Heart right ventricle (tissue), 16 donors: ENCODE measurements at regions not wholly inside any gene's neighbourhood (a gene's known extent, or its start where the extent isn't known, plus 50 kb on each side); places are given as distances from the start of the nearest gene placed in this dataset.

ENCODE experiments used
- ATAC-seq, 8 donors: fragments of 200-7000 bp; cut with Tn5 transposase; one replicate each; pipeline ENCODE4 v1.9.1; 2020; ENCODE audit warnings: mild to moderate bottlenecking in 8 of 8, moderate library complexity in 8 of 8, moderate number of reproducible peaks in 1 of 8
- DNase-seq, 2 donors: peaks; one replicate each; pipeline ENCODE4 v3.0.0-alpha.2; 2020
- H3K27ac ChIP-seq, 10 donors: fragments of 200-600 bp; sonication (generic) in 2 of 10; one replicate each; pipeline versions ENCODE4 v1.5.0 to v1.8.0; 2020 to 2022; ENCODE audit warnings: mild to moderate bottlenecking in 3 of 10
- H3K27me3 ChIP-seq, 7 donors: fragments of 200-600 bp; one replicate each; pipeline ENCODE4 v1.8.0; 2021 to 2022; ENCODE audit warnings: mild to moderate bottlenecking in 2 of 7
- H3K36me3 ChIP-seq, 9 donors: fragments of 200-600 bp; sonication (generic) in 1 of 9; one replicate each; pipeline versions ENCODE4 v1.5.0 to v1.8.0; 2020 to 2022; ENCODE audit warnings: mild to moderate bottlenecking in 2 of 9
- H3K4me1 ChIP-seq, 9 donors: fragments of 200-600 bp; sonication (generic) in 1 of 9; one replicate each; pipeline versions ENCODE4 v1.5.0 to v1.8.0; 2020 to 2022; ENCODE audit warnings: mild to moderate bottlenecking in 4 of 9
- H3K4me3 ChIP-seq, 10 donors: fragments of 200-600 bp; sonication (generic) in 2 of 10; one replicate each; pipeline versions ENCODE4 v1.5.0 to v1.8.0; 2020 to 2022; ENCODE audit warnings: mild to moderate bottlenecking in 7 of 10, moderate library complexity in 2 of 10
- H3K9me3 ChIP-seq, 11 donors: fragments of 200-600 bp in 10 of 11; sonication (generic) in 2 of 11; one replicate each; pipeline versions ENCODE4 v1.5.0 to v1.8.0; 2013 to 2022; ENCODE audit warnings: mild to moderate bottlenecking in 2 of 11, control low read depth in 1 of 11, moderate library complexity in 1 of 11
- WGBS, 2 donors: extraction: QIAGEN DNeasy Blood & Tissue Kit; methylation state at CpG; one replicate each; pipeline ENCODE4 v1.1.7; 2013; ENCODE audit warnings: inconsistent platforms in 1 of 2; 5-methylcytosine and 5-hydroxymethylcytosine counted together
- intact Hi-C, 10 donors: fragments of 100-400 bp; cut with DNase I; formaldehyde crosslinking; loops; one replicate each; pipeline versions ENCODE4 v1.11.1 to v1.14.2; 2022
- TF ChIP-seq, protein P1 (sequence below), 9 donors: fragments of 200-600 bp; sonication (generic) in 2 of 9; IDR thresholded peaks; one replicate each; pipeline versions ENCODE4 v1.5.0 to v1.8.0; 2021 to 2022; ENCODE audit warnings: antibody characterized with exemption in 9 of 9, mild to moderate bottlenecking in 5 of 9, moderate library complexity in 1 of 9
- donor health status: Arrhythmogenic right ventricular cardiomyopathy.
- donor health status: ischemic (EF 13 %, LVEDD 7.1; RV severe dilation, severe dysfunction).
- donor health status: healthy with polysubstance abuse.
- donor health status: DM: no; HTN: yes; CAD: no.
- donor health status: DM: no; HTN: no; CAD: no.
- donor health status: ischemic (EF 25% LVEDD 6.9; RV normal size, moderate dysfunction).
- donor health status: ischemic (EF 25% LVEDD 5.7; RV mildly dilated, moderate dysfunction).
- donor health status: healthy.
- donor health status: DM: yes; HTN: yes; CAD: no.
- donor health status: Ischemic cardiomyopathy.
- donor health status: ischemic (EF 35%, LVEDD 5.7; RV mildly dilated, moderate dysfunction).
- donor health status: nonischemic (EF 11% LVEDD 7.7; RV severe dilation, severe dysfunction).
- donor health status: DM: yes; HTN: yes; CAD: no.
- donor health status: PGD.
- donor health status: ischemic (EF 29% LVEDD 5.4; RV normal size, mild dysfunction).
- donor health status: nonischemic (EF 23%, LVEDD 6.1; RV moderate dilation, normal function).

DNA sequence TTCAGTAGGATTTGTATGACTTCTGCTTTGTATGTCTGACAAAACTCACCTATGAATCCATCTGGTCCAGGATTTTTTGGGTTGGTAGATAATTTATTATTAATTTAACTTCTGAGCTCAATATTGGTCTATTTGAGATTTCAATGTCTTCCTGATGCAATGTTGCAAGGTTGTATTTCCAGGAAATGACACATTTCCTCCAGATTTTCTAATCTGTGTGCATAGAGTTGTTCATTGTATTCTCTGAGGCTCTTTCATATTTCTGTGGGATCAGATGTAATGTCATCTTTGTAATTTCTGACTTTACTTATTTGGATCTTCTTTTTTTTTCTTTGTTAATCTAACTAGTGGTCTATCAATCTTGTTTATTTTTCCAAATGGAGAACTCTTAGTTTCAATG lies 584.7 kb upstream of the SETBP1 start:
- no peak for ATAC-seq
- Histone ChIP-seq H3K4me1 (no peaks in the 10 kb centered on the region), H3K27ac (no peak overlapping the region), H3K36me3 (no peaks in the 10 kb centered on the region), H3K9me3 (peaks cover 0 to 8% (median 0%) of the 10 kb centered on the region in 11 donors), H3K4me3 (no peak overlapping the region), H3K27me3 (no peaks in the 10 kb centered on the region)
- no peak for DNase-seq
- TF ChIP-seq, protein P1, sequence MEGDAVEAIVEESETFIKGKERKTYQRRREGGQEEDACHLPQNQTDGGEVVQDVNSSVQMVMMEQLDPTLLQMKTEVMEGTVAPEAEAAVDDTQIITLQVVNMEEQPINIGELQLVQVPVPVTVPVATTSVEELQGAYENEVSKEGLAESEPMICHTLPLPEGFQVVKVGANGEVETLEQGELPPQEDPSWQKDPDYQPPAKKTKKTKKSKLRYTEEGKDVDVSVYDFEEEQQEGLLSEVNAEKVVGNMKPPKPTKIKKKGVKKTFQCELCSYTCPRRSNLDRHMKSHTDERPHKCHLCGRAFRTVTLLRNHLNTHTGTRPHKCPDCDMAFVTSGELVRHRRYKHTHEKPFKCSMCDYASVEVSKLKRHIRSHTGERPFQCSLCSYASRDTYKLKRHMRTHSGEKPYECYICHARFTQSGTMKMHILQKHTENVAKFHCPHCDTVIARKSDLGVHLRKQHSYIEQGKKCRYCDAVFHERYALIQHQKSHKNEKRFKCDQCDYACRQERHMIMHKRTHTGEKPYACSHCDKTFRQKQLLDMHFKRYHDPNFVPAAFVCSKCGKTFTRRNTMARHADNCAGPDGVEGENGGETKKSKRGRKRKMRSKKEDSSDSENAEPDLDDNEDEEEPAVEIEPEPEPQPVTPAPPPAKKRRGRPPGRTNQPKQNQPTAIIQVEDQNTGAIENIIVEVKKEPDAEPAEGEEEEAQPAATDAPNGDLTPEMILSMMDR (IDR thresholded peaks at IDR 0.05), result no peak
- intact Hi-C loops, result loop anchor here in 1 of 10 donors (10.0 kb wide), 1 partner anchor 61 kb away; no protein-coding TSS in a partner anchor

DNA sequence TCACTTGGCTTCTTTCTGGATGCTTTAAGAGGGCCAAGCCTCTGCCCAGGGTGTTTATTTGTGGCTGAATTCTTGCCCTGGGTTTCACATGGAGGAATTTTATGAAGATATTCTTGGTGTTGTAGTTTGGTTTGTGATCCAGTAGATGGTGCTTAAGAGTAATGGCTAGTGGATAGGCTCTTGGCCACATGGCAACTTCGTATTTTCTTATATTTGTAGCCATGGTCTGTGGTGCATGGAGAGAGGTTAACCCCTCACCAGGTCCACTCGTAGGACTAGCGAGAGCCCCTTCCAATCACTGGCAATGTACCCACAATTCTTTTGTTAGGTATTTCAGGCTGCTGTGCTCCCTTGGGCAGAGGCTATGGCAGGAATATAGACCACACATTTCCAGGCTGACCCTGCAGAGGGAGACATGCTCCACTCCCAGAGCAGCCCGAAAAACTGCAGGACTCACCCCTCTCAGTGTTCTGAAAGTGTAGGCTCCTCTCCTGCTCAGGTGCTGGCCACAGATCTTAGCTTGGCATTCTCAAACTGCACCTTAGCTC lies 582.1 kb upstream of the SETBP1 start:
- Histone ChIP-seq H3K4me3 (no peak overlapping the region), H3K36me3 (no peaks in the 10 kb centered on the region), H3K9me3 (peaks cover 0 to 8% (median 0%) of the 10 kb centered on the region in 11 donors), H3K27ac (no peak overlapping the region), H3K4me1 (no peaks in the 10 kb centered on the region), H3K27me3 (no peaks in the 10 kb centered on the region)
- peak in 2 of 8 donors; percentile 33 to 54 for ATAC-seq
- 69 to 86% methylated on average over 4 of the region's 4 CpGs for WGBS, 2 donors
- TF ChIP-seq, protein P1 (IDR thresholded peaks at IDR 0.05), result peak in 4 of 9 donors; percentile 13 to 43 (median 32)
- no peak for DNase-seq
- intact Hi-C loops, result loop anchor here in 1 of 10 donors (10.0 kb wide), 1 partner anchor 64 kb away; no protein-coding TSS in a partner anchor

DNA sequence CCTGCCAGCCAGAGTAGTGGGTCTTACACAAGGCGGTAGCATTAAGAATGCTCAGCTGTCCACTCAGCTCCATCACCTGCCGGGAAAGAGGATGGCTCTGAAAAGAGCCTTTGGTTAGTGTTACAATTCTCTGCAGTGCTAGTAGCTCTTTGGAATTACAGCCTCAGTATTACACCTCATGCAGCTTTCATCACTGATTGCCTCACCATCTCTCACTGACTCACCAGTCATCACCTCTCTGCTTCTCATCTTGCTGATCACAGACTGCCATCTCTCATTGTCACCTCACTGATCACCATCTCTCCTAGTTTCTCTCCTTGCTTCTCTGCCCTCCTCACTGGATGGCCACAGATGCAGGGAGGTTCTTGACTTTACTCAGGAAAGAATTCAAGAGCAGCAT lies 573.5 kb upstream of the SETBP1 start:
- ATAC-seq (no peak), DNase-seq (no peak)
- Histone ChIP-seq H3K27me3 (no peaks in the 10 kb centered on the region), H3K4me1 (no peaks in the 10 kb centered on the region), H3K9me3 (no peaks in the 10 kb centered on the region), H3K27ac (no peak overlapping the region), H3K4me3 (no peak overlapping the region), H3K36me3 (no peaks in the 10 kb centered on the region)
- intact Hi-C loops, result no loop called here
- TF ChIP-seq, protein P1 (IDR thresholded peaks at IDR 0.05), result no peak
- 93 to 94% methylated on average over 2 of the region's 2 CpGs for WGBS, 2 donors

DNA sequence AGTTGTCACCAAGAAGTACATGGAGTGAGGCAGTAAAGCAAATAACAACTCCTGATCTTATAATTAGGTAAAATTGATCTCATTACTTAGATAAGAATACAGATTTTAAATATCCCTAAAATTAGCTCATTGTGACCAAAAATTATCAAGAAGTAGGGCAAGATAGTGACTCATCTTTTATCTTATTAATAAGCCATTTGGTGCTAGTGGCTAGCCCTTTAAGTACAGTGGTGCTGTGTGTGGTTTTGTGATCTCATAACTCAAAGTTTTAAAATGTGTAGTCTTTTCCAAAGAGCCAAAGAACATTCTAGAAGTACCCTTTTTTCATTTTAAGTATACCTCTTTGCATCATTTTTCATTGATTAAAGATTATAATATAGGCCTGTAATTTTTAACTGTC lies 569.4 kb upstream of the SETBP1 start:
- H3K36me3 ChIP-seq, result no peaks in the 10 kb centered on the region
- no peaks in the 10 kb centered on the region for H3K4me1 ChIP-seq
- no peak overlapping the region for H3K4me3 ChIP-seq
- TF ChIP-seq, protein P1 (IDR thresholded peaks at IDR 0.05), result no peak
- H3K27me3 ChIP-seq, result peaks cover 0 to 7% (median 0%) of the 10 kb centered on the region in 7 donors
- no peak overlapping the region for H3K27ac ChIP-seq
- intact Hi-C loops, result no loop called here
- no peaks in the 10 kb centered on the region for H3K9me3 ChIP-seq
- ATAC-seq (no peak), DNase-seq (no peak)
